Kidney (tissue), 13 donors: ENCODE measurements at regions not wholly inside any gene's neighbourhood (a gene's known extent, or its start where the extent isn't known, plus 50 kb on each side); places are given as distances from the start of the nearest gene placed in this dataset.

Experiments used
- DNase-seq, 5 donors: peaks; one replicate each; pipeline ENCODE4 v3.0.0-alpha.2; 2013 to 2020
- FAIRE-seq: peaks from 2 replicates; lab custom pipeline; 2012; peaks lifted over from hg19 to GRCh38; lab: Jason Lieb, UNC
- H3K27ac ChIP-seq, 2 donors: one replicate each; pipeline ENCODE4 v1.7.0; 2013; ENCODE audit warnings: low read depth in 2 of 2, low read length in 2 of 2, inconsistent platforms in 1 of 2
- H3K27me3 ChIP-seq: one replicate; pipeline ENCODE4 v1.7.1; 2013; ENCODE audit warnings: low read length, inconsistent platforms; ENCODE audit not compliant: control insufficient read depth, insufficient read depth
- H3K36me3 ChIP-seq, 3 donors: one replicate each; pipeline versions ENCODE4 v1.7.0 to v1.7.1; 2013; ENCODE audit warnings: low read length in 3 of 3, control low read depth in 1 of 3, inconsistent platforms in 1 of 3; ENCODE audit not compliant: insufficient read depth in 3 of 3, control insufficient read depth in 2 of 3
- H3K4me1 ChIP-seq, 3 donors: one replicate each; pipeline versions ENCODE4 v1.7.0 to v1.7.1; 2013; ENCODE audit warnings: low read length in 3 of 3, inconsistent platforms in 1 of 3, low read depth in 1 of 3; ENCODE audit not compliant: control insufficient read depth in 2 of 3, insufficient read depth in 2 of 3
- H3K4me3 ChIP-seq, 3 donors: one replicate each; pipeline versions ENCODE4 v1.7.0 to v1.8.1; 2013; ENCODE audit warnings: low read length in 3 of 3, control low read depth in 1 of 3, inconsistent platforms in 1 of 3
- H3K9ac ChIP-seq, 3 donors: one replicate each; pipeline versions ENCODE4 v1.7.0 to v1.7.1; 2013; ENCODE audit warnings: low read length in 3 of 3, control low read depth in 1 of 3, inconsistent platforms in 1 of 3
- H3K9me3 ChIP-seq, 3 donors: one replicate each; pipeline versions ENCODE4 v1.7.0 to v1.7.1; 2013; ENCODE audit warnings: low read length in 3 of 3, control low read depth in 1 of 3, inconsistent platforms in 1 of 3; ENCODE audit not compliant: control insufficient read depth in 2 of 3, insufficient read depth in 1 of 3
- intact Hi-C: fragments of 100-400 bp; cut with DNase I; formaldehyde crosslinking; loops from one replicate; pipeline ENCODE4 v1.11.1; 2022
- TF ChIP-seq, protein P1 (sequence below): IDR thresholded peaks from 3 replicates; pipeline ENCODE4 v1.5.1; 2012; ENCODE audit warnings: mild to moderate bottlenecking, moderate library complexity, borderline replicate concordance; ENCODE audit not compliant: insufficient read depth; ENCODE audit errors: extremely low read depth
- donor health status: control.
- donor health status: control.
- donor health status: control.
- donor health status: control.
- donor health status: control.
- donor health status: DM: yes; HTN: yes; CAD: no.
- donor health status: Normal renal cell carcinoma (clear cell type).

DNA sequence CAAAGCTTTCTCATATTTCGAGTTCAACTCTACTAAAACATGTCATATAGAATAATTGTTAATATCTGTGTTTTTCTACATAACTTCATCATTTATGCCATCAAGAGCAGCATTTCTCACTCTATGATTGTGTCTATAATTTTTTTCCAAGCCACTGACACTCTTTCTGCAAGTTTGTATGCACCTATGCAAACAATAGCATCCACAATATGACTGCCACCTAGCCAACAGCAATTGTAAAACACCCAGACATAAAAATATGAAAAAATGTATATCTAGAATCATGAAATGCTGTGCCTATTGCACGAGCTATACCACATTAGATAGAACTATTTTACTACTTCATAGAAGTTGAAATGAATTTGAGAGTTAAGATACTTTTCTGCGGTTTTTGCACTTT is 286.5 kb upstream of the MARCKS start:
- no peak for FAIRE-seq
- Histone ChIP-seq H3K27ac (no peak overlapping the region), H3K4me3 (no peak overlapping the region), H3K27me3 (no peaks in the 10 kb centered on the region), H3K4me1 (no peaks in the 10 kb centered on the region), H3K9me3 (no peaks in the 10 kb centered on the region), H3K9ac (no peak overlapping the region), H3K36me3 (no peaks in the 10 kb centered on the region)
- TF ChIP-seq, protein P1, sequence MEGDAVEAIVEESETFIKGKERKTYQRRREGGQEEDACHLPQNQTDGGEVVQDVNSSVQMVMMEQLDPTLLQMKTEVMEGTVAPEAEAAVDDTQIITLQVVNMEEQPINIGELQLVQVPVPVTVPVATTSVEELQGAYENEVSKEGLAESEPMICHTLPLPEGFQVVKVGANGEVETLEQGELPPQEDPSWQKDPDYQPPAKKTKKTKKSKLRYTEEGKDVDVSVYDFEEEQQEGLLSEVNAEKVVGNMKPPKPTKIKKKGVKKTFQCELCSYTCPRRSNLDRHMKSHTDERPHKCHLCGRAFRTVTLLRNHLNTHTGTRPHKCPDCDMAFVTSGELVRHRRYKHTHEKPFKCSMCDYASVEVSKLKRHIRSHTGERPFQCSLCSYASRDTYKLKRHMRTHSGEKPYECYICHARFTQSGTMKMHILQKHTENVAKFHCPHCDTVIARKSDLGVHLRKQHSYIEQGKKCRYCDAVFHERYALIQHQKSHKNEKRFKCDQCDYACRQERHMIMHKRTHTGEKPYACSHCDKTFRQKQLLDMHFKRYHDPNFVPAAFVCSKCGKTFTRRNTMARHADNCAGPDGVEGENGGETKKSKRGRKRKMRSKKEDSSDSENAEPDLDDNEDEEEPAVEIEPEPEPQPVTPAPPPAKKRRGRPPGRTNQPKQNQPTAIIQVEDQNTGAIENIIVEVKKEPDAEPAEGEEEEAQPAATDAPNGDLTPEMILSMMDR: no peak
- intact Hi-C loops: no loop called here
- DNase-seq: no peak

DNA sequence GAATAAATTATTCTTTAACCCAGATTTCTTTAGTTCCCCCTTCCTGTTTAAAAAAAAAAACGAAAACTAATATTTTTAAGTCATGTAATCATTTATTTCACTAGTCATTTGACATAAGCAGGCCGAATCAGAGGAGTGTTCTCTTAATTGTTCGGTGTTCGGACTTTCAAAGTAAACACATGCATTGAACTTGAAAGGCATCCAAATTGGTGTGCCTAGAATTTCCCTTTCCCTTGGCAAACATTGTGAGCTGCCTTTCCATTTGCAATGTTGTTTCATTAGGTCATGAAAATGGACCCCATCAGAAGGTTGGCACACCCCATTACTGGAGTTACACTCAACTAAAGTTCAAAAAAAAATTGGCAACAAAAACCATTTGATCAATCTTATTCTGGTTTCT is 283.0 kb upstream of the MARCKS start:
- TF ChIP-seq, protein P1: no peak
- Histone ChIP-seq H3K4me3 (no peak overlapping the region), H3K4me1 (no peaks in the 10 kb centered on the region), H3K9ac (no peak overlapping the region), H3K27ac (no peak overlapping the region), H3K36me3 (no peaks in the 10 kb centered on the region), H3K9me3 (peaks cover 0 to 5% (median 0%) of the 10 kb centered on the region in 3 donors), H3K27me3 (no peaks in the 10 kb centered on the region)
- intact Hi-C loops: no loop called here
- no peak for FAIRE-seq
- DNase-seq: no peak

DNA sequence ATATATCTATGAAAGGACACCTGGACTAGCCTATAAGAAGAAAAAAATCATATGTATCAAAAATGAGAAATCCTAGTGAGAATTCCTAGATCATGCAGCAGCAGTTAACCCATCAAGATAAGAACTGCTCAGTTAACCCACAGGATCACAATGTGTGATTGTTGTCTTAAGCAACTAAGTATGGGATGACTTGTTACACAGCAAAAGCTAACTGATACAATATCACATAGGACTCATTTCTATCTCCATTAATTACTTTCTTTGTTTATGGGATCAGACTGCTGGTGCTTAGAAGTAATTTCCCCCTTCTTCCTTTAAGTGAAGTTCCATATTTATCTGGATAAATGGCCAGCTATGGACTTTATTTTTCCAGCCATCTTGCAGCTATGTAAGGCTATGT is 280.8 kb upstream of the MARCKS start:
- Histone ChIP-seq H3K27ac (no peak overlapping the region), H3K4me3 (no peak overlapping the region), H3K4me1 (no peaks in the 10 kb centered on the region), H3K9me3 (peaks cover 0 to 5% (median 0%) of the 10 kb centered on the region in 3 donors), H3K27me3 (no peaks in the 10 kb centered on the region), H3K9ac (no peak overlapping the region), H3K36me3 (no peaks in the 10 kb centered on the region)
- DNase-seq (no peak), FAIRE-seq (no peak)
- intact Hi-C loops: no loop called here
- TF ChIP-seq, protein P1: no peak

DNA sequence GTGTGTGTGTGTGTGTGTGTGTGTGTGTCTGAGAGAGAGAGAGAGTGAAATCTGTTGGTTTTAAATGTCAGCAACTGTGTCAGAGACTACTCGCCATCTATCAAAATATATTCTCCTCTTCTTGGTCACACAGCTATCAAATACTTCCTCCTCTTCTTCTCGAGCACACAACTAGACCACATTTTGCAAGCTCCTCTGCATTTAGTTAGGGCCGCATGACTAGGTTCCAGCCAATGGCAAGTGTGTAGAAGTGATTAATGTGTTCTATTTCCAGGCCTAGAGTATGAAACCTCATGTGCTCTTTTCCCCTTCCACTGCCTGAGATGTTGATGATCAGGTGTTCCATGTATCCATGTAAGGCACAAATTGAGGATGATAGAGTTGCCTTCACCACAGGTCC is 278.5 kb upstream of the MARCKS start:
- Histone ChIP-seq H3K4me1 (no peaks in the 10 kb centered on the region), H3K9ac (no peak overlapping the region), H3K36me3 (no peaks in the 10 kb centered on the region), H3K4me3 (no peak overlapping the region), H3K27ac (no peak overlapping the region), H3K9me3 (peaks cover 0 to 5% (median 0%) of the 10 kb centered on the region in 3 donors), H3K27me3 (no peaks in the 10 kb centered on the region)
- intact Hi-C loops: no loop called here
- DNase-seq (no peak), FAIRE-seq (no peak)
- TF ChIP-seq, protein P1: no peak
